ENCODE measurements at regions not wholly inside any gene's neighbourhood (a gene's known extent, or its start where the extent isn't known, plus 50 kb on each side); places are given as distances from the start of the nearest gene placed in this dataset.

- H3K4me2 ChIP-seq (ENCODE audit: low read length), result no peak overlapping the region
- H4K20me1 ChIP-seq (ENCODE audit: insufficient read depth, low read length), result no peaks in the 10 kb centered on the region
- H2AFZ ChIP-seq (ENCODE audit: low read length), result no peak overlapping the region
- H3K9me3 ChIP-seq (ENCODE audit: low read length), result no peaks in the 10 kb centered on the region
- H3K4me1 ChIP-seq (ENCODE audit: insufficient read depth, low read length, severe bottlenecking), result peaks cover 4% of the 10 kb centered on the region
- H3K79me2 ChIP-seq (ENCODE audit: insufficient read depth, low read length), result no peaks in the 10 kb centered on the region
- no peaks in the 10 kb centered on the region for H3K36me3 ChIP-seq (ENCODE audit: insufficient read depth, low read length)
- H3F3A ChIP-seq (ENCODE audit: insufficient read depth, low read length), result no peaks in the 10 kb centered on the region
- H3K9me2 ChIP-seq (ENCODE audit: low read depth, low read length), result no peaks in the 10 kb centered on the region
- TF ChIP-seq EZH2 (IDR thresholded peaks at IDR 0.05; ENCODE audit: borderline replicate concordance, low read length), result no peak
- no peak for TF ChIP-seq CTCF (IDR thresholded peaks at IDR 0.05; ENCODE audit: low read length)
- H3K4me3 ChIP-seq (ENCODE audit: low read depth, low read length, poor library complexity, severe bottlenecking), result no peak overlapping the region
- no peaks in the 10 kb centered on the region for H3K27me3 ChIP-seq (ENCODE audit: insufficient read depth, low read length)
- no peak overlapping the region for H3K9ac ChIP-seq (ENCODE audit: low read length)
- no peak overlapping the region for H3K27ac ChIP-seq (ENCODE audit: low read depth, low read length, poor library complexity, severe bottlenecking)
These were observed 63.9 kb upstream of the AHR start for GRCh38 chr7:17234398-17235031.

- no peak overlapping the region for H3K4me2 ChIP-seq (ENCODE audit: low read length)
- TF ChIP-seq EZH2 (IDR thresholded peaks at IDR 0.05; ENCODE audit: borderline replicate concordance, low read length) (no peak), CTCF (IDR thresholded peaks at IDR 0.05; ENCODE audit: low read length) (no peak)
- H3K27ac ChIP-seq (ENCODE audit: low read depth, low read length, poor library complexity, severe bottlenecking), result no peak overlapping the region
- H4K20me1 ChIP-seq (ENCODE audit: insufficient read depth, low read length), result no peaks in the 10 kb centered on the region
- H3K27me3 ChIP-seq (ENCODE audit: insufficient read depth, low read length), result no peaks in the 10 kb centered on the region
- H3K79me2 ChIP-seq (ENCODE audit: insufficient read depth, low read length), result no peaks in the 10 kb centered on the region
- no peak overlapping the region for H3K9ac ChIP-seq (ENCODE audit: low read length)
- H3K4me1 ChIP-seq (ENCODE audit: insufficient read depth, low read length, severe bottlenecking), result peaks cover 4% of the 10 kb centered on the region
- no peaks in the 10 kb centered on the region for H3K9me2 ChIP-seq (ENCODE audit: low read depth, low read length)
- H2AFZ ChIP-seq (ENCODE audit: low read length), result no peak overlapping the region
- H3K9me3 ChIP-seq (ENCODE audit: low read length), result no peaks in the 10 kb centered on the region
- H3K36me3 ChIP-seq (ENCODE audit: insufficient read depth, low read length), result no peaks in the 10 kb centered on the region
- H3F3A ChIP-seq (ENCODE audit: insufficient read depth, low read length), result no peaks in the 10 kb centered on the region
- H3K4me3 ChIP-seq (ENCODE audit: low read depth, low read length, poor library complexity, severe bottlenecking), result no peak overlapping the region
These were observed 62.3 kb upstream of the AHR start for GRCh38 chr7:17236171-17236570.

GRCh38 chr7:17236603-17237002, 61.8 kb upstream of the AHR start:
- Histone ChIP-seq H3K9ac (ENCODE audit: low read length) (no peak overlapping the region), H3K4me3 (ENCODE audit: low read depth, low read length, poor library complexity, severe bottlenecking) (no peak overlapping the region), H3K79me2 (ENCODE audit: insufficient read depth, low read length) (no peaks in the 10 kb centered on the region), H3K4me2 (ENCODE audit: low read length) (no peak overlapping the region), H3K9me3 (ENCODE audit: low read length) (no peaks in the 10 kb centered on the region), H3F3A (ENCODE audit: insufficient read depth, low read length) (no peaks in the 10 kb centered on the region), H3K36me3 (ENCODE audit: insufficient read depth, low read length) (no peaks in the 10 kb centered on the region), H3K27ac (ENCODE audit: low read depth, low read length, poor library complexity, severe bottlenecking) (no peak overlapping the region), H4K20me1 (ENCODE audit: insufficient read depth, low read length) (no peaks in the 10 kb centered on the region), H3K27me3 (ENCODE audit: insufficient read depth, low read length) (no peaks in the 10 kb centered on the region), H3K9me2 (ENCODE audit: low read depth, low read length) (no peaks in the 10 kb centered on the region), H3K4me1 (ENCODE audit: insufficient read depth, low read length, severe bottlenecking) (peaks cover 4% of the 10 kb centered on the region), H2AFZ (ENCODE audit: low read length) (no peak overlapping the region)
- TF ChIP-seq EZH2 (IDR thresholded peaks at IDR 0.05; ENCODE audit: borderline replicate concordance, low read length) (no peak), CTCF (IDR thresholded peaks at IDR 0.05; ENCODE audit: low read length) (no peak)
